ENCODE measurements at regions not wholly inside any gene's neighbourhood (a gene's known extent, or its start where the extent isn't known, plus 50 kb on each side); places are given as distances from the start of the nearest gene placed in this dataset.

- FAIRE-seq, result no peak
Observed at GRCh38 chr6:23879816-23880215, 246.2 kb upstream of the NRSN1 start.

More at GRCh38 chr6:23879816-23880215, 246.2 kb upstream of the NRSN1 start:
- CTCF ChIA-PET, result no interaction called here
- TF ChIP-seq CTCF (IDR thresholded peaks at IDR 0.05; ENCODE audit: extremely low read depth in 1 of 2, insufficient read depth in 1 of 2, low read depth in 1 of 2, low read length in 2 of 2), result no peak
- no peak for TF ChIP-seq MAX (IDR thresholded peaks at IDR 0.05; ENCODE audit: insufficient read depth, insufficient read length)
- TF ChIP-seq JUN (IDR thresholded peaks at IDR 0.05; ENCODE audit: borderline replicate concordance, insufficient read depth, insufficient read length, low read depth), result no peak
- no peak for TF ChIP-seq POLR2AphosphoS5 (IDR thresholded peaks at IDR 0.05; ENCODE audit: insufficient read depth, low read depth, low read length)
- TF ChIP-seq POLR2A (IDR thresholded peaks at IDR 0.05; ENCODE audit: low read depth, low read length), result no peak
- no peak for TF ChIP-seq EZH2 (IDR thresholded peaks at IDR 0.05; ENCODE audit: borderline replicate concordance, low read depth, low read length, severe bottlenecking)
- TF ChIP-seq FOS (IDR thresholded peaks at IDR 0.05; ENCODE audit: borderline replicate concordance, insufficient read depth, low read length), result no peak
- TF ChIP-seq GATA2 (IDR thresholded peaks at IDR 0.05; ENCODE audit: insufficient read depth, insufficient read length, low read depth, low read length), result no peak
- no peak for TF ChIP-seq MYC (IDR thresholded peaks at IDR 0.05; ENCODE audit: low read depth, low read length)
- Histone ChIP-seq H3K4me3 (replicated peaks in 1 of 3; ENCODE audit: insufficient read depth in 1 of 3, low read depth in 1 of 3, low read length in 3 of 3) (no peak overlapping the region), H3K79me2 (ENCODE audit: control insufficient read depth, insufficient read depth, low read length) (no peaks in the 10 kb centered on the region), H4K20me1 (replicated peaks; ENCODE audit: control insufficient read depth, extremely low read depth, insufficient read depth, low read length) (no peaks in the 10 kb centered on the region), H3K4me1 (ENCODE audit: control insufficient read depth, extremely low read depth, insufficient read depth, low read length) (no peaks in the 10 kb centered on the region), H3K27ac (ENCODE audit: insufficient read depth, low read depth, low read length) (no peak overlapping the region), H3K27me3 (ENCODE audit: control insufficient read depth in 2 of 2, insufficient read depth in 2 of 2, low read length in 2 of 2) (no peaks in the 10 kb centered on the region), H3K4me2 (ENCODE audit: insufficient read depth, low read length) (no peak overlapping the region), H2AFZ (ENCODE audit: low read depth, low read length) (no peak overlapping the region), H3K9me1 (replicated peaks; ENCODE audit: control insufficient read depth, extremely low read depth, insufficient read depth, low read length) (no peaks in the 10 kb centered on the region), H3K36me3 (ENCODE audit: control insufficient read depth in 2 of 2, extremely low read depth in 1 of 2, insufficient read depth in 2 of 2, low read length in 2 of 2) (no peaks in the 10 kb centered on the region), H3K9ac (replicated peaks; ENCODE audit: extremely low read depth, insufficient read depth, low read length) (no peak overlapping the region), H3K9me3 (replicated peaks; ENCODE audit: control insufficient read depth, insufficient read depth, low read length) (peaks cover 3% of the 10 kb centered on the region)
- intact Hi-C loops (cut with micrococcal nuclease) (no loop called here), dilution Hi-C loops (cut with MboI; ENCODE audit: extremely low pct_ligation_motif_present, low sequenced_read_pairs) (no loop called here)
- no peak for DNase-seq (ENCODE audit: low read depth, low spot score)
- no TSS peak for BruUV-seq (replicated peaks)
- POLR2A ChIA-PET, result no interaction called here
